Stimulated activated CD4-positive, alpha-beta T cell treated with anti-CD3 and anti-CD28 coated beads, Interleukin-1b, Interleukin-23, amount 100 ng/mL, for 48 hours (primary cell): ENCODE measurements at regions not wholly inside any gene's neighbourhood (a gene's known extent, or its start where the extent isn't known, plus 50 kb on each side); places are given as distances from the start of the nearest gene placed in this dataset.

Experiments
- DNase-seq: peaks from one replicate; pipeline ENCODE4 v3.0.0-alpha.2; 2020

GRCh38 chr13:72316716-72317115, 410.7 kb downstream of the MZT1 start:
- DNase-seq, result no peak

GRCh38 chr13:72315312-72315711, 412.1 kb downstream of the MZT1 start:
- no peak for DNase-seq

GRCh38 chr13:72314210-72314609, 413.2 kb downstream of the MZT1 start:
- DNase-seq, result no peak

GRCh38 chr13:72313546-72313945, 413.9 kb downstream of the MZT1 start:
- DNase-seq, result no peak

- DNase-seq, result no peak
These were observed 423.3 kb downstream of the MZT1 start for GRCh38 chr13:72303941-72304746.

GRCh38 chr13:72296246-72296645, 429.2 kb upstream of the DACH1 start:
- no peak for DNase-seq

GRCh38 chr13:72295153-72295552, 428.1 kb upstream of the DACH1 start:
- DNase-seq, result no peak

- DNase-seq, result no peak
These were observed 426.2 kb upstream of the DACH1 start for GRCh38 chr13:72293206-72293605.

GRCh38 chr13:72290962-72291681, 424.1 kb upstream of the DACH1 start:
- DNase-seq, result no peak

- no peak for DNase-seq
These were observed 419.4 kb upstream of the DACH1 start for GRCh38 chr13:72286421-72286820.

GRCh38 chr13:72284791-72285190, 417.8 kb upstream of the DACH1 start:
- no peak for DNase-seq

GRCh38 chr13:72261732-72262131, 394.7 kb upstream of the DACH1 start:
- no peak for DNase-seq

- DNase-seq, result no peak
These were observed 392.5 kb upstream of the DACH1 start for GRCh38 chr13:72259528-72259927.

GRCh38 chr13:72258340-72258981, 391.5 kb upstream of the DACH1 start:
- no peak for DNase-seq

GRCh38 chr13:72255908-72256307, 388.9 kb upstream of the DACH1 start:
- no peak for DNase-seq

GRCh38 chr13:72253754-72254153, 386.8 kb upstream of the DACH1 start:
- no peak for DNase-seq

GRCh38 chr13:72246396-72246795, 379.4 kb upstream of the DACH1 start:
- DNase-seq, result no peak

- DNase-seq, result no peak
These were observed 377.8 kb upstream of the DACH1 start for GRCh38 chr13:72244788-72245187.

GRCh38 chr13:72230131-72230530, 363.1 kb upstream of the DACH1 start:
- no peak for DNase-seq

GRCh38 chr13:72229067-72229466, 362.1 kb upstream of the DACH1 start:
- DNase-seq, result no peak

GRCh38 chr13:72221276-72221962, 354.4 kb upstream of the DACH1 start:
- DNase-seq, result no peak

- no peak for DNase-seq
These were observed 352.0 kb upstream of the DACH1 start for GRCh38 chr13:72218966-72219365.

- no peak for DNase-seq
These were observed 350.1 kb upstream of the DACH1 start for GRCh38 chr13:72217142-72217541.
